ENCODE measurements at regions not wholly inside any gene's neighbourhood (a gene's known extent, or its start where the extent isn't known, plus 50 kb on each side); places are given as distances from the start of the nearest gene placed in this dataset.

GRCh38 chr5:42337607-42338006 is 85.6 kb upstream of the GHR start:
- TF ChIP-seq CTCF (IDR thresholded peaks at IDR 0.05): no peak
- TF ChIP-seq POLR2A (IDR thresholded peaks at IDR 0.05): no peak
